Omental fat pad (tissue), 3 donors: ENCODE measurements at regions not wholly inside any gene's neighbourhood (a gene's known extent, or its start where the extent isn't known, plus 50 kb on each side); places are given as distances from the start of the nearest gene placed in this dataset.

Experiments used
- ATAC-seq: fragments of 150-250 bp; one replicate; pipeline ENCODE4 v1.9.1; 2016; ENCODE audit warnings: mild to moderate bottlenecking, moderate library complexity; ENCODE audit not compliant: low FRiP score
- DNase-seq: peaks from one replicate; pipeline ENCODE4 v3.0.0-alpha.2; 2019; ENCODE audit warnings: low spot score
- TF ChIP-seq, protein P1 (sequence below), 3 donors: fragments of 450-650 bp; IDR thresholded peaks; one replicate each; pipeline ENCODE4 v1.5.1; 2016 to 2017; ENCODE audit warnings: antibody characterized with exemption in 3 of 3, mild to moderate bottlenecking in 3 of 3, moderate library complexity in 2 of 3

DNA sequence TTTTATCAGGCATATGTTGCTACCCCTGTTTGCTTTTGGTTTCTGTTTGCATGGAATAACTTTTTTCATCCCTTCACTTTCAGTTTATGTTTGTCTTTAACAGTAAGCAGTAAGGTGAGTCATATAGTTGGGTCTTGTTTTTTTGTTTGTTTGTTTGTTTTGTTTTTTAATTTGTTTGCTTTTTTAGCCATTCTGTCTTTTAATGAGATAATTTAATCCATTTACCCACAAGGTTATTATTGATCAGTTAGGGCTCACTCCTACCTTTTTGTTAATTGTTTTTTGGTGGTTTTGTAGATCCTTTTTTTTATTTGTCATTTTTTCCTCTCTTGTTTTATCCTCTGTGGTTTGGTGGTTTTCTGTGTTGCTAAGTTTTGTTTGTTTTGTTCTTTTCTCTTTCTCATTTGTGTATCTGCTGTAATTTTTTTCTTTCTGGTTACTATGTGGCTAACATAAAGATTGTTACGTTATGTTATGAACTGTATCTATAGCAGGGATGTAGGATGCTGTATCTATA, 379.5 kb upstream of the MAD2L1 start:
- TF ChIP-seq, protein P1, sequence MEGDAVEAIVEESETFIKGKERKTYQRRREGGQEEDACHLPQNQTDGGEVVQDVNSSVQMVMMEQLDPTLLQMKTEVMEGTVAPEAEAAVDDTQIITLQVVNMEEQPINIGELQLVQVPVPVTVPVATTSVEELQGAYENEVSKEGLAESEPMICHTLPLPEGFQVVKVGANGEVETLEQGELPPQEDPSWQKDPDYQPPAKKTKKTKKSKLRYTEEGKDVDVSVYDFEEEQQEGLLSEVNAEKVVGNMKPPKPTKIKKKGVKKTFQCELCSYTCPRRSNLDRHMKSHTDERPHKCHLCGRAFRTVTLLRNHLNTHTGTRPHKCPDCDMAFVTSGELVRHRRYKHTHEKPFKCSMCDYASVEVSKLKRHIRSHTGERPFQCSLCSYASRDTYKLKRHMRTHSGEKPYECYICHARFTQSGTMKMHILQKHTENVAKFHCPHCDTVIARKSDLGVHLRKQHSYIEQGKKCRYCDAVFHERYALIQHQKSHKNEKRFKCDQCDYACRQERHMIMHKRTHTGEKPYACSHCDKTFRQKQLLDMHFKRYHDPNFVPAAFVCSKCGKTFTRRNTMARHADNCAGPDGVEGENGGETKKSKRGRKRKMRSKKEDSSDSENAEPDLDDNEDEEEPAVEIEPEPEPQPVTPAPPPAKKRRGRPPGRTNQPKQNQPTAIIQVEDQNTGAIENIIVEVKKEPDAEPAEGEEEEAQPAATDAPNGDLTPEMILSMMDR (IDR thresholded peaks at IDR 0.05): no peak
- DNase-seq (no peak), ATAC-seq (no peak)

DNA sequence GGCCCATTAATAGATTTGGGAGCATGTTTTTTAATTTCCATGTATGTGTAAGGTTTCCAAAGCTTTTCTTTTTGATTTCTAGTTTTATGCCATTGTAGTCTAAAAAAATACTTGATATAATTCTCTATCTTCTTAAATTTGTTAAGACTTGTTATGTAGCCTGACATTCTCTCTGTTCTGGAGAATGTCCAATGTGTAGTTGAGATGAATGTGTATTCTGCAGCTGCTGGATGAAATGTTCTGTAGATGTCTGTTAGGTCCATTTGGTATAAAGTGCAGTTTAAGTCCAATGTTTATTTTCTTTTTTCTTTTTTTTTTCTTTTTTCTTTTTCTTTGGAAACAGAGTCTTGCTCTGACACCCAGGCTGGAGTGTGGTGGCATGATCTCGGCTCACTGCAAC, 378.5 kb upstream of the MAD2L1 start:
- DNase-seq (no peak), ATAC-seq (no peak)
- TF ChIP-seq, protein P1 (IDR thresholded peaks at IDR 0.05): no peak

DNA sequence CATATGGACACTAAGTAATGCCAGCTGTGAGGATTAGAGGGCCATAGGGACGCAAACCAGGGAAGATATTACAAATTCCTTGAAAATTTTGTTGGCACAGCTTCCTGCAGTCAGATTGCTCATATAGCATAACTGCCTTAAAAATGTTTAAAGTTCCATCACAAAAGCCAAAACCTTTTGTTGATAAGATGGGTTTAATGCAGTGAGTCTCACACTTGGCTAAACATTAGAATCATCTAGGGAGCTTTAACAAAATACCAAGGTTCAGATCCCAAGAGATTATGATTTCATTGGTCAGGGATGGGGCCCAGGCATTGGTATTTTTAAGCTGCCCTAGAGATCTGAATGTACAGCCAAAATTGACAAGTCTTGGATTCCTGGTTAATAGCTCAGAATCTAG, 376.5 kb upstream of the MAD2L1 start:
- DNase-seq: no peak
- TF ChIP-seq, protein P1 (IDR thresholded peaks at IDR 0.05): no peak
- no peak for ATAC-seq

DNA sequence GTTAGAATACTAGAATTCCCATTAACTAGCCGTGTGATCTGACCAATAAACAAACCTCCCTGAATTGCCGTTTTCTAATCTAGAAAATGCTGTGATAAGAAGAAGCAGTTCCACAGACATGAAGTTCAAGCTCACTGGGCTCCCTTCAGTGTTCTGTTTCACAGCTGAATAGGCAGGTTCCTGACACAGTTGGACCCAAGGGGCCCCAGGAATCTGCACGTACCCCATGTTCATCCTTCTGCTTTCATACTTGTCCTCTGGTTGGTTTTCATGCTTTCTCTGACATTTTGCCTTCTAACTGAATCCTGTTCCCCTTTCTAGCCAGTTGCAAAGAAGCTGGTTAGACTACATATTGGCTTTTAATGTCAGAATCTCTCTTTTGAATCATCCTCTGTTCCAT, 374.1 kb upstream of the MAD2L1 start:
- ATAC-seq: no peak
- TF ChIP-seq, protein P1 (IDR thresholded peaks at IDR 0.05): no peak
- DNase-seq: no peak

DNA sequence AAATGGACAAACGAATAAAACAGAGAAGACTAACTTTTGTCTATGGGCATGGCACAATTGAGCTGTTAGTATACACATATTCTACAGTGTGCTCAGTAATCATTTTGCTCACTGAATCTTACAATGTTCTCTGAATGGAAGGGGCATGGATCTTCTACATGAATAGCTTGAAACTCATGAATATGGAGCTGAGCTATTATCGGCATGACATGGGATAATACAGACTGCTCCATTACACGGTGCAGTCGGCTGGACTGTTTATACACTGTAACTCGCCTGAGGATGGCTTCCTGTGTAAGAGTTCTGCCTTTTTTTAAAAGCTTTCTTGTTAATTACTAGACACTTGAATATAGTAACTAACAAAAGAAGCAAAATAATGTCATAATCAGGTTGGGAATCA, 368.5 kb upstream of the MAD2L1 start:
- ATAC-seq (no peak), DNase-seq (no peak)
- TF ChIP-seq, protein P1 (IDR thresholded peaks at IDR 0.05): no peak

DNA sequence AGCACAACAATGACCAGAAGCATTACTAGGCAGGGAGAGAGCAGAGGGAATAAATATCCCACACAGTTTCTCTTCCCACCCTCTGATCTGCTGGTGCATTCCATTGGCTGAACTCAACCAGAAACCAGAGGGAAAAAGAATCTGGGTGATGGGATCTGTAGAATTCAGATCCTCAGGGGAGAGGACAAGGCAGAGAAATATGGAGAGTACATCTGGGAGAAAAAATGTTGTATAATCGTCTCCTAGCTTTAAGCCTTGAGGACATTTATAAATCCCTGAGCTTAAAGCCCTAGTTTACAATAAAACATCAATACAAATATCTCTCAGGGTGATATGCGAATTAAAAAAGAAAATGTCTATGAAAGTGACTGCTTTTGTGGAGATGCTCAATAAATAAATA, 368.1 kb upstream of the MAD2L1 start:
- DNase-seq (no peak), ATAC-seq (no peak)
- TF ChIP-seq, protein P1 (IDR thresholded peaks at IDR 0.05): no peak

DNA sequence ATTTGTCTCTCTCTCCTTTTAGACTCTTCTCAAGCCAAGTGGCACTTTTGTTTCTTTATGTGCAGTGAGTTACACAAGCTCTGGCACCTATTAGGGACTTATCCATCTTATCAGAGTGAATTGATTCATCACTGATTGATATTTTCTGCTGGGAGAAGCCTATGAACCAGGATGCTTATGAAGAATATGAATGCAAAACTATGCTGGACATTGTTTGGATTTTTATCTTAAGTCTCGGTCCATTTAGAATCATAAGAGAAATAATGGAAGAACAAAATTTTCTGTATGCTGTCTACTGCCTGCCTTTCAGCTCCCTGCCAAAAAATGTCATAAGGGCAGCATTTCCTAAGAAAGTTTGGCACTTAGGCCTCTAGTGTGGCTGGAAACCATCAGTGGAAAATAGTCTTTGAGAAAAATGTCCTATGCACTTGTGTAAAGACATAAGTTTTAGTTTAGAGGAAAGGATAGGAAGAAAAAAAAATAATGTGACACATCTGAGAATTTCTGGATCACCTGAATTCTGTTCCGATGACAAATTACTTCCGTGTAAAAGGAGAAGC, 365.7 kb upstream of the MAD2L1 start:
- ATAC-seq: no peak
- TF ChIP-seq, protein P1 (IDR thresholded peaks at IDR 0.05): no peak
- DNase-seq: no peak
